ENCODE measurements at regions not wholly inside any gene's neighbourhood (a gene's known extent, or its start where the extent isn't known, plus 50 kb on each side); places are given as distances from the start of the nearest gene placed in this dataset.
A peak's percentile ranks its signal among the peaks of the same experiment; 100 is the strongest.

DNA sequence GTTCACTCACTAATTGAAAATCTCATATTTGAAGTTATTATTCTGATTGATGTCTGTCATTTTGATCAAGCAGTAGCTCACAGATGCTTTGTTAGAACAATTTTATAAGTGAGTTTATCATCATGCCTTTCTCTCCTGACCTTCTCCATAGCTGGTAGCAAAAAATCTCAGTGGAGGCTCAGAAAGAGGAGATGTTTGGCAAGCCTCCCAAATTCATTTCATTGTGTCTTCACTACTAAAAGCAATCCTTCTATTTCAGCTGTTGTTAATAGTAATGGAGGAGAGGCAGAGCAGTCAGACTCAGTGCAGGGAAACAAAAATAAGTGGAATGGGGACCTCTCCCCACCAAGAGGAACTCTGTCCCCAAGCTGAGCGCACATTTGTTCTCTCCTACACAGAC, 2127.8 kb upstream of the CELF4 start:
- Histone ChIP-seq H2BK15ac (ENCODE audit: low read depth, poor library complexity, severe bottlenecking) (no peak overlapping the region), H3K36me3 (ENCODE audit: control insufficient read depth in 1 of 2, insufficient read depth in 2 of 2, low read depth in 1 of 2, low read length in 2 of 2) (no peaks in the 10 kb centered on the region), H2BK120ac (ENCODE audit: low read depth, low read length) (no peak overlapping the region), H3K4ac (ENCODE audit: low read depth in 1 of 2, low read length in 2 of 2) (no peak overlapping the region), H2BK12ac (ENCODE audit: low read length in 2 of 2) (no peak overlapping the region), H2AK5ac (ENCODE audit: low read length, severe bottlenecking) (no peak overlapping the region), H3K79me1 (replicated peaks; ENCODE audit: low read length, poor library complexity, severe bottlenecking) (no peaks in the 10 kb centered on the region), H3K9ac (ENCODE audit: low read length) (no peak overlapping the region), H3K18ac (ENCODE audit: low read depth in 1 of 2, low read length in 2 of 2) (no peak overlapping the region), H3K23ac (ENCODE audit: low read length in 2 of 2) (no peak overlapping the region), H3K9me3 (ENCODE audit: control insufficient read depth, low read length) (no peaks in the 10 kb centered on the region), H4K91ac (ENCODE audit: low read length) (no peak overlapping the region), H3K27ac (ENCODE audit: low read length, poor library complexity, severe bottlenecking) (no peak overlapping the region), H3K4me2 (ENCODE audit: low read length, poor library complexity, severe bottlenecking) (no peak overlapping the region), H2BK5ac (ENCODE audit: low read depth, low read length, poor library complexity, severe bottlenecking) (no peak overlapping the region), H3K4me1 (ENCODE audit: control insufficient read depth, insufficient read depth, low read depth, low read length) (no peaks in the 10 kb centered on the region), H4K8ac (ENCODE audit: low read length) (no peak overlapping the region), H2AFZ (ENCODE audit: low read depth, low read length) (no peak overlapping the region), H3K14ac (ENCODE audit: low read length in 2 of 2) (no peak overlapping the region), H3K4me3 (ENCODE audit: insufficient read depth in 1 of 2, low read depth in 1 of 2, low read length in 2 of 2) (no peak overlapping the region), H3K27me3 (ENCODE audit: control insufficient read depth in 1 of 2, insufficient read depth in 1 of 2, low read length in 2 of 2) (no peaks in the 10 kb centered on the region)
- WGBS: 100% methylated on average over 1 of the region's 1 CpG
- DNase-seq: no peak

DNA sequence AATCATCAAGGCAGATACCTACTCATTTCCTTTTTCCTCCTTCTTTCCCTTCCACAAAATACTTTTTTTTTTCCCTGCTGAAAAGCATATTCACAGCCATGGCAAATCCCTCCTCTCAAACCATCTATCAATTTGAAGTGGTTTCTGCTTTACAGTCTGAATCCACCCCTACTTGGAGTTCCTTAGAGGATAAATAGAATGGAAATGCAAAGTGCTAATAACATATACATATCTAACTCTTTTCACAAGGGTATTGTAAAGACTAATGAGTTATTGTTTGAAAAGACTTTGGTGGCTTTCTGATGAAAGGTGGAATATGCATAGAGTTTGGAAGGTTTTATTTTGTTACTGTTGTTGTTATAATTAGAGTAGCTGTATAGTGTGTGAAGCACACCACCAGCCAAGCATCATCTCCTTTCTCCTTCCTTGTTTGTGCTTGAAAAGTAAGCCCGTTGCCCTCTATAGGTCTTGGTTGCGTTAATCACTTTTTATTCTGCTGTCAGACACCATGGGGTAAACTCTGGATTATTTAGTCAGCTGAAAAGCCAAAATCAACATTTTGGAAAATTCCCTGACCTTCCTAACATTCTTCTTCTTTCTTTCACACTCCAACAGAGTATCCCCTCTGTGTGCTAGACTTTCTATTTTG, 2126.9 kb upstream of the CELF4 start:
- H3K27ac ChIP-seq (ENCODE audit: low read length, poor library complexity, severe bottlenecking): no peak overlapping the region
- H3K9me3 ChIP-seq (ENCODE audit: control insufficient read depth, low read length): no peaks in the 10 kb centered on the region
- H2BK15ac ChIP-seq (ENCODE audit: low read depth, poor library complexity, severe bottlenecking): no peak overlapping the region
- H3K79me1 ChIP-seq (replicated peaks; ENCODE audit: low read length, poor library complexity, severe bottlenecking): no peaks in the 10 kb centered on the region
- H2BK12ac ChIP-seq (ENCODE audit: low read length in 2 of 2): no peak overlapping the region
- H3K4me1 ChIP-seq (ENCODE audit: control insufficient read depth, insufficient read depth, low read depth, low read length): no peaks in the 10 kb centered on the region
- H3K27me3 ChIP-seq (ENCODE audit: control insufficient read depth in 1 of 2, insufficient read depth in 1 of 2, low read length in 2 of 2): no peaks in the 10 kb centered on the region
- H3K14ac ChIP-seq (ENCODE audit: low read length in 2 of 2): no peak overlapping the region
- no peak overlapping the region for H3K4me3 ChIP-seq (ENCODE audit: insufficient read depth in 1 of 2, low read depth in 1 of 2, low read length in 2 of 2)
- H3K9ac ChIP-seq (ENCODE audit: low read length): no peak overlapping the region
- no peak overlapping the region for H2BK120ac ChIP-seq (ENCODE audit: low read depth, low read length)
- H4K91ac ChIP-seq (ENCODE audit: low read length): no peak overlapping the region
- WGBS: 68% methylated on average over 2 of the region's 2 CpGs
- H2BK5ac ChIP-seq (ENCODE audit: low read depth, low read length, poor library complexity, severe bottlenecking): no peak overlapping the region
- H2AK5ac ChIP-seq (ENCODE audit: low read length, severe bottlenecking): no peak overlapping the region
- H4K8ac ChIP-seq (ENCODE audit: low read length): no peak overlapping the region
- no peak for DNase-seq
- no peak overlapping the region for H3K23ac ChIP-seq (ENCODE audit: low read length in 2 of 2)
- H3K36me3 ChIP-seq (ENCODE audit: control insufficient read depth in 1 of 2, insufficient read depth in 2 of 2, low read depth in 1 of 2, low read length in 2 of 2): no peaks in the 10 kb centered on the region
- no peak overlapping the region for H3K18ac ChIP-seq (ENCODE audit: low read depth in 1 of 2, low read length in 2 of 2)
- no peak overlapping the region for H3K4ac ChIP-seq (ENCODE audit: low read depth in 1 of 2, low read length in 2 of 2)
- H2AFZ ChIP-seq (ENCODE audit: low read depth, low read length): no peak overlapping the region
- no peak overlapping the region for H3K4me2 ChIP-seq (ENCODE audit: low read length, poor library complexity, severe bottlenecking)

DNA sequence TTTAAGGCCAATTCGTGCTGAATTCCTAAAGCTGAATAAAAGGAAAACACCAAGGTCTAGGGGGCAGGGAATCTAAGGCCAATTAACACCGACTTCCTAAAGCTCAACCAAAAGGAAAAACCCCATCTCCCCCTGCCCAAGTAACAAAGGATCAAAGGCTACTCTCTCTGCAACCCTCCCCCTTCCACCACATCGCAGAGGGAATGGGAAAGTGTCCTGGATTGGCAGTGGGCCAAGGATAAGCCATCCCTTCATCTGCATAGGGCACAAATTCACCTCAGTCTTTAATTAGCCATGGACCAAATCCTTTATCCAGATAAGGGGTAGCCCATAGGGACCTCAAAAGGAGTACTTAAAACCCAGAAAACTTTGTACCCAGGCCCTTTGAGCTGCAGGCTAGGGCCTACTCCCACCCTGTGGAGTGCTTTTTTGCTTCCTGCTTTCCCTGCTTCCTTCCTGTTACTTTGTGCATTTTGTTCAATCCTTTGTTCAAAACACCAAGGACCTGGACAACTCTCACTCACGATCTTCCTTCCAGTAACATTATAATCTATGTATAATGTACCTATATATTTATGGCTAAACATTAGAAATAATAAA, 2119.8 kb upstream of the CELF4 start:
- H3K27ac ChIP-seq (ENCODE audit: low read length, poor library complexity, severe bottlenecking): no peak overlapping the region
- no peaks in the 10 kb centered on the region for H3K27me3 ChIP-seq (ENCODE audit: control insufficient read depth in 1 of 2, insufficient read depth in 1 of 2, low read length in 2 of 2)
- H4K8ac ChIP-seq (ENCODE audit: low read length): no peak overlapping the region
- no peak overlapping the region for H3K4me2 ChIP-seq (ENCODE audit: low read length, poor library complexity, severe bottlenecking)
- no peak overlapping the region for H3K23ac ChIP-seq (ENCODE audit: low read length in 2 of 2)
- peak overlapping the region; percentile 23 for H2AFZ ChIP-seq (ENCODE audit: low read depth, low read length)
- no peak overlapping the region for H3K9ac ChIP-seq (ENCODE audit: low read length)
- no peaks in the 10 kb centered on the region for H3K4me1 ChIP-seq (ENCODE audit: control insufficient read depth, insufficient read depth, low read depth, low read length)
- no peak overlapping the region for H3K14ac ChIP-seq (ENCODE audit: low read length in 2 of 2)
- H2BK5ac ChIP-seq (ENCODE audit: low read depth, low read length, poor library complexity, severe bottlenecking): no peak overlapping the region
- no peaks in the 10 kb centered on the region for H3K36me3 ChIP-seq (ENCODE audit: control insufficient read depth in 1 of 2, insufficient read depth in 2 of 2, low read depth in 1 of 2, low read length in 2 of 2)
- no peak for DNase-seq
- H3K4ac ChIP-seq (ENCODE audit: low read depth in 1 of 2, low read length in 2 of 2): no peak overlapping the region
- H3K4me3 ChIP-seq (ENCODE audit: insufficient read depth in 1 of 2, low read depth in 1 of 2, low read length in 2 of 2): no peak overlapping the region
- H4K91ac ChIP-seq (ENCODE audit: low read length): no peak overlapping the region
- peak overlapping the region in 1 of 2 experiments; percentile 24 for H3K18ac ChIP-seq (ENCODE audit: low read depth in 1 of 2, low read length in 2 of 2)
- H2BK12ac ChIP-seq (ENCODE audit: low read length in 2 of 2): no peak overlapping the region
- no peak overlapping the region for H2BK15ac ChIP-seq (ENCODE audit: low read depth, poor library complexity, severe bottlenecking)
- H3K79me1 ChIP-seq (replicated peaks; ENCODE audit: low read length, poor library complexity, severe bottlenecking): no peaks in the 10 kb centered on the region
- H3K9me3 ChIP-seq (ENCODE audit: control insufficient read depth, low read length): no peaks in the 10 kb centered on the region
- H2BK120ac ChIP-seq (ENCODE audit: low read depth, low read length): no peak overlapping the region
- no peak overlapping the region for H2AK5ac ChIP-seq (ENCODE audit: low read length, severe bottlenecking)
- 15% methylated on average over 3 of the region's 4 CpGs for WGBS

DNA sequence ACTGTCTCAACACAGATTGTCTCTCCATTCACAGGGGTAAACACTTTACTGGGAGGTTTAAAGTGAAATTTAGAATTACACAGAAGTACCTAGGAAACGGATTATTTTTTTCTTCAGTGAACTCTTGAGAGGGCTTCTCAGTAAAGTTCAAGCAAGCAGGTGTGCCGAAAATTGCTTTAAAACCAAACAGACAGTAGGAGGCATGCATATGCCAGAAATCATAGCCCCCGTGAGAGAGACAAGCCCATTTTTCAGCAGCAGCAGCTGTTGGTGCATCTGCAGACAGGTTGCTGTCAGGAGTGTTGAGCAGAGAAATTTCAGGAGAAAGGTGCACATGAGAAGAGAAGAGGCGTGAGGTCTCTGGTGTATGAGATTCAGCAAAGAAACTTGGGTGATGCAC, 2115.5 kb upstream of the CELF4 start:
- H3K4me3 ChIP-seq (ENCODE audit: insufficient read depth in 1 of 2, low read depth in 1 of 2, low read length in 2 of 2): no peak overlapping the region
- H3K4me1 ChIP-seq (ENCODE audit: control insufficient read depth, insufficient read depth, low read depth, low read length): no peaks in the 10 kb centered on the region
- no peak overlapping the region for H2BK12ac ChIP-seq (ENCODE audit: low read length in 2 of 2)
- no peak overlapping the region for H3K18ac ChIP-seq (ENCODE audit: low read depth in 1 of 2, low read length in 2 of 2)
- no peaks in the 10 kb centered on the region for H3K9me3 ChIP-seq (ENCODE audit: control insufficient read depth, low read length)
- no peak overlapping the region for H2AK5ac ChIP-seq (ENCODE audit: low read length, severe bottlenecking)
- H3K27ac ChIP-seq (ENCODE audit: low read length, poor library complexity, severe bottlenecking): no peak overlapping the region
- H3K23ac ChIP-seq (ENCODE audit: low read length in 2 of 2): no peak overlapping the region
- H3K14ac ChIP-seq (ENCODE audit: low read length in 2 of 2): no peak overlapping the region
- no peaks in the 10 kb centered on the region for H3K27me3 ChIP-seq (ENCODE audit: control insufficient read depth in 1 of 2, insufficient read depth in 1 of 2, low read length in 2 of 2)
- H2BK15ac ChIP-seq (ENCODE audit: low read depth, poor library complexity, severe bottlenecking): no peak overlapping the region
- H3K79me1 ChIP-seq (replicated peaks; ENCODE audit: low read length, poor library complexity, severe bottlenecking): no peaks in the 10 kb centered on the region
- H3K4me2 ChIP-seq (ENCODE audit: low read length, poor library complexity, severe bottlenecking): no peak overlapping the region
- no peak overlapping the region for H3K4ac ChIP-seq (ENCODE audit: low read depth in 1 of 2, low read length in 2 of 2)
- no peak overlapping the region for H4K8ac ChIP-seq (ENCODE audit: low read length)
- H2BK120ac ChIP-seq (ENCODE audit: low read depth, low read length): no peak overlapping the region
- no peak overlapping the region for H4K91ac ChIP-seq (ENCODE audit: low read length)
- H2AFZ ChIP-seq (ENCODE audit: low read depth, low read length): no peak overlapping the region
- no peaks in the 10 kb centered on the region for H3K36me3 ChIP-seq (ENCODE audit: control insufficient read depth in 1 of 2, insufficient read depth in 2 of 2, low read depth in 1 of 2, low read length in 2 of 2)
- 93% methylated on average over 4 of the region's 4 CpGs for WGBS
- no peak for DNase-seq
- no peak overlapping the region for H2BK5ac ChIP-seq (ENCODE audit: low read depth, low read length, poor library complexity, severe bottlenecking)
- no peak overlapping the region for H3K9ac ChIP-seq (ENCODE audit: low read length)
